Spinal cord (tissue), 9 donors: ENCODE measurements at regions not wholly inside any gene's neighbourhood (a gene's known extent, or its start where the extent isn't known, plus 50 kb on each side); places are given as distances from the start of the nearest gene placed in this dataset.

Experiments
- DNase-seq, 6 donors: peaks; one replicate each; pipeline versions ENCODE4 v3.0.0 to v3.0.0-alpha.2; 2013 to 2015; ENCODE audit warnings: low spot score in 6 of 6, low read depth in 4 of 6
- H3K27ac ChIP-seq: one replicate; pipeline ENCODE4 v1.5.1; 2013; ENCODE audit warnings: low read depth, low read length, control low read depth
- H3K27me3 ChIP-seq: one replicate; pipeline ENCODE4 v1.6.1; 2013; ENCODE audit warnings: low read length; ENCODE audit not compliant: control insufficient read depth, insufficient read depth
- H3K36me3 ChIP-seq: one replicate; pipeline ENCODE4 v1.6.1; 2013; ENCODE audit warnings: low read length; ENCODE audit not compliant: control insufficient read depth, insufficient read depth
- H3K4me1 ChIP-seq: one replicate; pipeline ENCODE4 v1.6.1; 2013; ENCODE audit warnings: low read length; ENCODE audit not compliant: control insufficient read depth, insufficient read depth
- H3K4me3 ChIP-seq: one replicate; pipeline ENCODE4 v1.5.1; 2013; ENCODE audit warnings: low read depth, low read length, control low read depth
- H3K9me3 ChIP-seq: one replicate; pipeline ENCODE4 v1.6.1; 2013; ENCODE audit warnings: low read length; ENCODE audit not compliant: control insufficient read depth, insufficient read depth
- WGBS: methylation state at CpG from one replicate; pipeline ENCODE4 v1.1.5; 2013; ENCODE audit warnings: missing lambda C conversion rate; ENCODE audit not compliant: insufficient coverage; 5-methylcytosine and 5-hydroxymethylcytosine counted together
- donor health status: healthy.

DNA sequence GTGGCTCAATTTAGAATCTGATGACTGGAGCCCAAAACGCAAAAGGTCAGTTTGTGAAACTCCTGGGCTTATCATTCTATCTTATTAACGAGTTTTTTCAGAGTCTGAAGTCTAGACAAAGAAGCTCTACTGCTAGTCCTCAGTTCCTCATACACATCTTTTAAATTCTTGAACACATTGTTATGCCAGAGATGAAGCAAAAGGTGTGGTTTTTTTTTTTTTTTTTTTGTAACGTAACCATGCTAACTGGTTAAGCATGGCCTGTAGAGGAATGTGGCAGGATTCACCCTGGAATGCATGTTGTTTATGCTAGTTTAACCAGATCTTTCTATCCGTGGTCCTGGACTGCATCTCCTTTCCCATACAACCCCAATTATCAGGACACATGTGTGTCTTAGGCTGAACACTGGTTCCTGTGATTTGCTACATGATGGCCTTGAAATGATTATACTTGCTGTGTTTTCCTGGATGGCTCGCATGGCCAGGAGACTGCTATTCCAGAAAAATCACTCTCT is 79.3 kb upstream of the MDFIC start:
- H3K9me3 ChIP-seq, result no peaks in the 10 kb centered on the region
- no peak overlapping the region for H3K4me3 ChIP-seq
- no peak overlapping the region for H3K27ac ChIP-seq
- H3K4me1 ChIP-seq, result no peaks in the 10 kb centered on the region
- no peaks in the 10 kb centered on the region for H3K36me3 ChIP-seq
- H3K27me3 ChIP-seq, result no peaks in the 10 kb centered on the region
- 83% methylated on average over 1 of the region's 5 CpGs for WGBS
- DNase-seq, result no peak

DNA sequence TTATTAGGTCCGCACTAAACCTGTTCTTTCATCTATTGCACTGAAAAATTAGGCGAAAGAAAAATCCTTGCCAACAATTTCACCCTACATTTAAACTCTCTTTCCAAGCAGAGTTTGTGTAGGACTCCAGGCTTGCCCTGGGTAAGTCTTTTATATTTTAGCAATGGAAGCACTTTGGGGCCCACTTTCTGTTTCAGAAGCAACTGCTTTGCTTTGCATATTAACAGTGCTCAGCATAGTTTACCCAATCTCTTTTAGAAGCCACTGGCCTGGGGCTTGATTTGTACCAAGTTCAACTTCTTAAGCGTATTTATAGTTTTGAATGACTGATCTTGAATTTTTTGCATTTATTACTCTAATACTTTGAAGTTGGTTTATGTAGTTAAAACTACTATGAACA is 78.8 kb upstream of the MDFIC start:
- no peaks in the 10 kb centered on the region for H3K4me1 ChIP-seq
- no peak overlapping the region for H3K4me3 ChIP-seq
- no peak overlapping the region for H3K27ac ChIP-seq
- 80% methylated on average over 2 of the region's 3 CpGs for WGBS
- no peak for DNase-seq
- no peaks in the 10 kb centered on the region for H3K9me3 ChIP-seq
- no peaks in the 10 kb centered on the region for H3K36me3 ChIP-seq
- H3K27me3 ChIP-seq, result no peaks in the 10 kb centered on the region

GRCh38 chr7:114851406-114852061 is 70.4 kb upstream of the MDFIC start:
- H3K36me3 ChIP-seq, result no peaks in the 10 kb centered on the region
- H3K27ac ChIP-seq, result no peak overlapping the region
- WGBS, result no CpG with 5 or more reads among the region's 3 CpGs
- no peaks in the 10 kb centered on the region for H3K4me1 ChIP-seq
- no peak for DNase-seq
- H3K27me3 ChIP-seq, result no peaks in the 10 kb centered on the region
- H3K4me3 ChIP-seq, result no peak overlapping the region
- H3K9me3 ChIP-seq, result no peaks in the 10 kb centered on the region

- Histone ChIP-seq H3K36me3 (no peaks in the 10 kb centered on the region), H3K9me3 (no peaks in the 10 kb centered on the region), H3K27me3 (no peaks in the 10 kb centered on the region), H3K27ac (no peak overlapping the region), H3K4me1 (no peaks in the 10 kb centered on the region), H3K4me3 (no peak overlapping the region)
- no peak for DNase-seq
Measured at GRCh38 chr7:114852293-114852692, 69.6 kb upstream of the MDFIC start.

- H3K27ac ChIP-seq, result no peak overlapping the region
- no peaks in the 10 kb centered on the region for H3K36me3 ChIP-seq
- H3K27me3 ChIP-seq, result no peaks in the 10 kb centered on the region
- H3K4me3 ChIP-seq, result no peak overlapping the region
- WGBS, result 93% methylated on average over 3 of the region's 4 CpGs
- H3K9me3 ChIP-seq, result no peaks in the 10 kb centered on the region
- no peak for DNase-seq
- H3K4me1 ChIP-seq, result no peaks in the 10 kb centered on the region
Measured at GRCh38 chr7:114853189-114853588, 68.7 kb upstream of the MDFIC start.

DNA sequence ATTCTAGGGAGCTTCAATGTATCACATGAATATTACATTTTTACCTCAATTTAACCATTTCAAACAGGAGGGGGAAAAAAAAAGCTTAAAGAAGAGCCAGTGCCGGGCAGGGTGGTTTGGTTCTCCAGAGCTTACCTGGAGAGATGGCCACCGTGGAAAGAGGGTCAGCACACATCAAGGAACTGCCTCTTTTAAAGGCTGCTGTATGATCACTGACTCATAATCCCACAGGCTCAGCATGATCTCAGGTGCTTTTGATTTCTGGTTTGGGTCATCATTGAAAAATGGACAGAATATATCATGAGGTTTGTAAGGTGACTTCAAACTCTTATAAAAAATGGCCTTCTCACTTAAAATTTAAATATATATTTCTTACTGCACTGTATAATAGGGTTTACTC is 67.5 kb upstream of the MDFIC start:
- no peaks in the 10 kb centered on the region for H3K4me1 ChIP-seq
- H3K27me3 ChIP-seq, result no peaks in the 10 kb centered on the region
- no CpG with 5 or more reads among the region's 2 CpGs for WGBS
- no peaks in the 10 kb centered on the region for H3K9me3 ChIP-seq
- no peak overlapping the region for H3K27ac ChIP-seq
- DNase-seq, result peak in 1 of 6 donors; percentile 4
- H3K4me3 ChIP-seq, result no peak overlapping the region
- no peaks in the 10 kb centered on the region for H3K36me3 ChIP-seq

GRCh38 chr7:114856625-114857024 is 65.3 kb upstream of the MDFIC start:
- H3K4me1 ChIP-seq, result no peaks in the 10 kb centered on the region
- no peaks in the 10 kb centered on the region for H3K9me3 ChIP-seq
- no peak overlapping the region for H3K4me3 ChIP-seq
- no peaks in the 10 kb centered on the region for H3K27me3 ChIP-seq
- H3K27ac ChIP-seq, result no peak overlapping the region
- no peak for DNase-seq
- H3K36me3 ChIP-seq, result no peaks in the 10 kb centered on the region
- 83% methylated on average over 2 of the region's 3 CpGs for WGBS

GRCh38 chr7:114857605-114858004 is 64.3 kb upstream of the MDFIC start:
- WGBS, result no CpG with 5 or more reads among the region's 1 CpG
- Histone ChIP-seq H3K27me3 (no peaks in the 10 kb centered on the region), H3K9me3 (no peaks in the 10 kb centered on the region)

DNA sequence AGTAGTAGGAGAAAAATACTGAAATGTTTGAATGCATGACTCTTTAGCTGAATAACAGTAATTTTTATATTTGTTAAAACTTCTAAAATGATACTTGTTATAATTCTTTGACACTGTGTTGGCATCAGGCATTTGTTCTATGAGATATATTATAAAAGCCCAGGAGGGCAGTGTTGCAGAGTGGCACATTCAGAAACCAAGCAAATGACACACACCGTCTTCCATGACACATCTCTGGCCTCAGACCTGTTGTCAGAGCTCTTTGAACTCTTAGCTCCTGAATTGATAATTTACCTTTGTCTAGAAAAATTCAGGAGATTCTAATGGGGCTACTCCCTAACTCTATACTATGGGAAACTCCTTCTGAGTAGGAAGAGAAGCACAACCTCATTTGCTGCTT is 62.4 kb upstream of the MDFIC start:
- no peak for DNase-seq
- H3K27ac ChIP-seq, result no peak overlapping the region
- WGBS, result no CpG with 5 or more reads among the region's 1 CpG
- no peaks in the 10 kb centered on the region for H3K27me3 ChIP-seq
- no peaks in the 10 kb centered on the region for H3K4me1 ChIP-seq
- no peaks in the 10 kb centered on the region for H3K36me3 ChIP-seq
- H3K4me3 ChIP-seq, result no peak overlapping the region
- no peaks in the 10 kb centered on the region for H3K9me3 ChIP-seq

More at GRCh38 chr7:114857605-114858004, 64.3 kb upstream of the MDFIC start:
- no peak for DNase-seq
- Histone ChIP-seq H3K4me3 (no peak overlapping the region), H3K36me3 (no peaks in the 10 kb centered on the region), H3K4me1 (no peaks in the 10 kb centered on the region), H3K27ac (no peak overlapping the region)

- Histone ChIP-seq H3K27me3 (no peaks in the 10 kb centered on the region), H3K9me3 (no peaks in the 10 kb centered on the region), H3K27ac (no peak overlapping the region), H3K4me1 (no peaks in the 10 kb centered on the region), H3K4me3 (no peak overlapping the region), H3K36me3 (no peaks in the 10 kb centered on the region)
- no peak for DNase-seq
- no CpG with 5 or more reads among the region's 2 CpGs for WGBS
Measured at GRCh38 chr7:114860206-114860605, 61.7 kb upstream of the MDFIC start.
